Brain microvascular endothelial cell (primary cell): ENCODE measurements at regions not wholly inside any gene's neighbourhood (a gene's known extent, or its start where the extent isn't known, plus 50 kb on each side); places are given as distances from the start of the nearest gene placed in this dataset.

Source experiments
- DNase-seq: peaks from one replicate; pipeline ENCODE4 v3.0.0-alpha.2; 2020
- H3K27ac ChIP-seq: fragments of 250-450 bp; sonication (Bioruptor Pico); 2 replicates; pipeline ENCODE4 v1.5.1; 2020; ENCODE audit warnings: mild to moderate bottlenecking, moderate library complexity
- H3K27me3 ChIP-seq: fragments of 250-450 bp; sonication (Bioruptor Pico); replicated peaks from 2 replicates; pipeline ENCODE4 v1.5.1; 2020; ENCODE audit warnings: mild to moderate bottlenecking
- H3K36me3 ChIP-seq: fragments of 250-450 bp; sonication (Bioruptor Pico); replicated peaks from 2 replicates; pipeline ENCODE4 v1.5.1; 2020; ENCODE audit warnings: mild to moderate bottlenecking
- H3K4me3 ChIP-seq: 2 replicates; pipeline ENCODE4 v1.5.1; 2011; ENCODE audit warnings: low read depth, mild to moderate bottlenecking, control low read depth, low read length, moderate library complexity
- in situ Hi-C: cut with HindIII; loops from 2 replicates; pipeline ENCODE4 v1.10.0; 2017; ENCODE audit warnings: low sequenced_read_pairs, low pct_ligation_motif_present
- TF ChIP-seq, protein P1 (sequence below): IDR thresholded peaks from 2 replicates; pipeline ENCODE4 v1.5.1; 2011; ENCODE audit warnings: low read depth, mild to moderate bottlenecking, moderate library complexity, low read length, control low read depth, inconsistent platforms; ENCODE audit errors: missing control alignments

DNA sequence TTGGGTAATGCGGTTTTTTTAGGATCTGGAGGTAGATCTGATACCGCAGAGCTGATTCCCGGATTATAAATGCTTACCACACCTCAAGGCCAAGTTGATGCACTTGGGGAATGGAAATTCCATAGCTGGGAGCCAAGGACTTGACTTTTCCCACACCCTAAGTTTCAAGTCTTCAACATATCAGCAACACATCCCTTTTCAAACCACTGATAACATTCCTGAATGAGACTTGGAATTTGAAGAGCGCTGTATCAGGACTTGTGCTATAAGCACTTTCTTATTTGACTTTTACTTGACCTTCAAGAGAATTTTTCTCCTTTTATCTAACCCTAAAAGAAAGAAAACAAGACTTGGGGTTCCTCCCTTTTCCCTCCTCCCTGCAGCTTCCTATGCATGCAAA, 90.6 kb upstream of the NAA20 start:
- no peak overlapping the region for H3K27ac ChIP-seq
- H3K4me3 ChIP-seq: no peak overlapping the region
- no peak for DNase-seq
- no peaks in the 10 kb centered on the region for H3K27me3 ChIP-seq
- H3K36me3 ChIP-seq: no peaks in the 10 kb centered on the region
- TF ChIP-seq, protein P1, sequence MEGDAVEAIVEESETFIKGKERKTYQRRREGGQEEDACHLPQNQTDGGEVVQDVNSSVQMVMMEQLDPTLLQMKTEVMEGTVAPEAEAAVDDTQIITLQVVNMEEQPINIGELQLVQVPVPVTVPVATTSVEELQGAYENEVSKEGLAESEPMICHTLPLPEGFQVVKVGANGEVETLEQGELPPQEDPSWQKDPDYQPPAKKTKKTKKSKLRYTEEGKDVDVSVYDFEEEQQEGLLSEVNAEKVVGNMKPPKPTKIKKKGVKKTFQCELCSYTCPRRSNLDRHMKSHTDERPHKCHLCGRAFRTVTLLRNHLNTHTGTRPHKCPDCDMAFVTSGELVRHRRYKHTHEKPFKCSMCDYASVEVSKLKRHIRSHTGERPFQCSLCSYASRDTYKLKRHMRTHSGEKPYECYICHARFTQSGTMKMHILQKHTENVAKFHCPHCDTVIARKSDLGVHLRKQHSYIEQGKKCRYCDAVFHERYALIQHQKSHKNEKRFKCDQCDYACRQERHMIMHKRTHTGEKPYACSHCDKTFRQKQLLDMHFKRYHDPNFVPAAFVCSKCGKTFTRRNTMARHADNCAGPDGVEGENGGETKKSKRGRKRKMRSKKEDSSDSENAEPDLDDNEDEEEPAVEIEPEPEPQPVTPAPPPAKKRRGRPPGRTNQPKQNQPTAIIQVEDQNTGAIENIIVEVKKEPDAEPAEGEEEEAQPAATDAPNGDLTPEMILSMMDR: no peak
- in situ Hi-C loops: no loop called here

DNA sequence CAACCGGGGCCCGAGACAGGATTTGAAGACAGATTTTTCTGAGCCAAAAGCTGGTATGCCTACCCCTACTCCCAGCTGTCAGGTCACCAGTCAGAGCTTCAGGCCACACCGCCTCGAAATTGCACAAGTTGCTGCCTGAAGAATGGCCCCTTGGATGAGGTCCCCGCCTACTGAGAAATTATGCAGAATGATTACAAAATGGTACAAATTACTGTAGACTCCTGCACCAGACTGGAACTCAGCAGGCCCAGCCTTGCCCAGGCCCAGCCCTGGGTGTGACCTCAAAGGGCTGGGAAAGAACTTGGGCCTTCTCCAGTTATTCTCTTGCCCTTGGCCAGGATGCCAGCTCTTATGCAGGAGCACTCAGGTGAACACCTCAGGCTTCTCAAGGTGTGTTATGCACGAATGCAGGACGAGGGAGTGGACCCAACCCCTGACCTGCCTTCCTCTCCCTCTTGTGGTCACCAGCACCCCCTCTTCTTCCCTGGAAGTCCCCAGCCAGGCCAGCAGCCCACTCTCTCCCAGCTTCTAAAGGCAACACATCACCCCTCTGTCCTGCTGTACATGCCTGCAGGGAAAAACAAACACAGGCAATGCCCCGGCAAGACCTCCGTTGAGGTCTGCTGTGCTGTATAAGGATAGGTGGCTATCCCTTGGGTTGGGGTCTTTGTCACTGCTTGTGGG, 88.7 kb upstream of the NAA20 start:
- no peak overlapping the region for H3K27ac ChIP-seq
- no peaks in the 10 kb centered on the region for H3K36me3 ChIP-seq
- TF ChIP-seq, protein P1: no peak
- H3K27me3 ChIP-seq: no peaks in the 10 kb centered on the region
- H3K4me3 ChIP-seq: no peak overlapping the region
- in situ Hi-C loops: no loop called here
- no peak for DNase-seq

DNA sequence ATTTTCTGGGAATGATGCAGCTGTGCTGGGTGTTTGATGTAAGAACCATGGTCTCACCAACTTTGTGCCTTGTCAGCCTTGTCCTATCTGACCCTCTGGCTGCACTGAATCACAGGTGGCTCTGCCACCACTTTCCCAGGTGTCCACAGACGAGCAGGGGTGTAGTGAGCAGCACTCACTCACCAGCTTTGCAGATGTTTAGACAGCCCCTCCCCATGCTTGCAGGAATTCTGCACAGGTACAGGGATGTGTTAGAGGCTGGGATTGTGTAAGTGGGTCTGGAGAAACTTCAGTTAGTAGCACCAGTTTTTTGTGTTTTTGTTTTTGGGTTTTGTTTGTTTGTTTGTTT, 88.2 kb upstream of the NAA20 start:
- no peak overlapping the region for H3K27ac ChIP-seq
- TF ChIP-seq, protein P1: no peak
- in situ Hi-C loops: no loop called here
- no peak overlapping the region for H3K4me3 ChIP-seq
- DNase-seq: no peak
- H3K27me3 ChIP-seq: no peaks in the 10 kb centered on the region
- H3K36me3 ChIP-seq: no peaks in the 10 kb centered on the region

DNA sequence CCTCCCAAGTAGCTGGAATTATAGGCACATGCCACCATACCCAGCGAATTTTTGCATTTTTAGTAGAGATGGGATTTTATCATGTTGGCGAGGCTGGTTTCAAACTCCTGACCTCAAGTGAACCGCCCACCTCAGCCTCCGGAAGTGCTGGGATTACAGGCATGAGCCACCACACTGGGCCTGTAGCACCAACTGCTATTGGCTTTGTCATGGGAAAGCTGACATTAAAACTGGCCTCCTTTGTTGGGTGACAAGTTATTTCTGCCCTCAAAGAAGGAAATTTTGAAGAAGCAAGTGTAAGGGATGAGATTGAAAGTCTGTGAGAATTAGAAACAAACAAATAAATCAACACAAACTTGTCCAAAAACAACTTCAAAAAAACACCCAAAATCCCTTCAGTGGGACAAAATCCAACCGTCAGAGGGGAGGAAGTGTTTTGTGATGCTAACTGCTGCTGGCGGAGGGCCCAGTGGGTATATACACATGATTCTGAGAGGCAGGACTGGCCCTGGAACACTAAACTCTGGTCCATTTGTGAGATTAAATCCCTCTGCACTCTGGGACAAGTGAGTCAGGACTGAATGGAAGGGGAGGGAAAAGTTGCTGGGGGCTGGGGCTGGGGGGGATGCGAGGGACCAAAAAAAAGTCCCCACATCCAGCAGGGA, 87.5 kb upstream of the NAA20 start:
- H3K4me3 ChIP-seq: no peak overlapping the region
- no peaks in the 10 kb centered on the region for H3K36me3 ChIP-seq
- DNase-seq: no peak
- in situ Hi-C loops: no loop called here
- H3K27me3 ChIP-seq: no peaks in the 10 kb centered on the region
- no peak overlapping the region for H3K27ac ChIP-seq
- TF ChIP-seq, protein P1: no peak

DNA sequence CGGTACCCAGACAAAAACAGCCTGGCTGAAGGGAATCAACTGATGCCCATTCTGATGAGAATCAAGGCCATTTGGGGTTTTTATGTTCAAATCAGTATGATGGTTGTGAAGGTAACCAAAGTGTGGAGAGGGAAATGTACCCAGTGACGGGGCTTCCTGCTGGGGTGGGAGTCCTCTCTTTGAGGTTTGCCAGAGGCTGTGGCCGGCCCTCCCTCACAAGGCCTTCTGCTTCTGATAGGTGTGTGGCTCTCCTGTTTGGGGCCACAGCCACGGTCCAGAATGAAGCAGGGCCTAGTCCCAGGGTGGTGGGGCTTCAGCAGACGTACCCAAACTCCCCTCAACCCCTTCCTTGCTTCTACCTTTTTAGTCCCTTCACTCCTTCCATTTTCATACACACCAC, 86.7 kb upstream of the NAA20 start:
- Histone ChIP-seq H3K27me3 (no peaks in the 10 kb centered on the region), H3K27ac (no peak overlapping the region), H3K4me3 (no peak overlapping the region), H3K36me3 (no peaks in the 10 kb centered on the region)
- DNase-seq: no peak
- in situ Hi-C loops: no loop called here
- TF ChIP-seq, protein P1: no peak
